Stomach smooth muscle (tissue), 2 donors: ENCODE measurements at regions not wholly inside any gene's neighbourhood (a gene's known extent, or its start where the extent isn't known, plus 50 kb on each side); places are given as distances from the start of the nearest gene placed in this dataset.
"Not testable (repeated sequence)": the region's sequence is repeated elsewhere in the genome, so short reads cannot be mapped to it uniquely, and the experiment has no call there.

Experiments
- H3K27ac ChIP-seq: one replicate; pipeline ENCODE4 v1.7.0; 2013; ENCODE audit warnings: mild to moderate bottlenecking, low read length, inconsistent platforms
- H3K27me3 ChIP-seq, 2 donors: one replicate each; pipeline ENCODE4 v1.7.0; 2013; ENCODE audit warnings: low read length in 2 of 2; ENCODE audit not compliant: insufficient read depth in 2 of 2, control insufficient read depth in 1 of 2
- H3K36me3 ChIP-seq, 2 donors: one replicate each; pipeline ENCODE4 v1.7.0; 2013; ENCODE audit warnings: low read length in 2 of 2; ENCODE audit not compliant: control insufficient read depth in 2 of 2, insufficient read depth in 2 of 2
- H3K4me1 ChIP-seq: one replicate; pipeline ENCODE4 v1.7.0; 2013; ENCODE audit warnings: low read length; ENCODE audit not compliant: control insufficient read depth, insufficient read depth
- H3K4me3 ChIP-seq, 2 donors: one replicate each; pipeline ENCODE4 v1.7.0; 2013; ENCODE audit warnings: low read length in 2 of 2
- H3K9ac ChIP-seq, 2 donors: one replicate each; pipeline ENCODE4 v1.7.0; 2013; ENCODE audit warnings: low read length in 2 of 2, mild to moderate bottlenecking in 1 of 2
- H3K9me3 ChIP-seq, 2 donors: one replicate each; pipeline ENCODE4 v1.7.0; 2013; ENCODE audit warnings: low read length in 2 of 2; ENCODE audit not compliant: control insufficient read depth in 2 of 2
- donor health status: healthy.
- donor health status: Pancreatic carcinoma.

DNA sequence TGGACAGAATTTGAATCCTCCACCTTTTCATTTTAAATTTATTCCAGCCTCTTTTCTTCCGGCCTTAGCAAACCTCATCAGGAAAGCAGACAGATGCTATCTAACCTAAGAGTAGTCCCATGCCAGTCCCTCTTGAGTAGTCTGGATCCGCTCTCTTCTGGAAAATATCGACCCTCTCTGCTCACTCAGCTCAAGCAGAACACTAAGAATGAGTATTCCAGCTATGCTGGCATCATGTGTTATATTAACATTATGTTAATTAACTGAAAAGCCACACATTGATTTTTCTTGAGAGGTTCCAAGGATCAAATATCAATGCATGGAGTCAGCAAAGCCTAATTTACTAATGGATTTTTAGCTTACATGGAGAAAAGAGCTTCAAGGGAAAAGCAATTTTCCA lies 161.4 kb downstream of the ID4 start:
- Histone ChIP-seq H3K4me1 (no peaks in the 10 kb centered on the region), H3K4me3 (no peak overlapping the region)

DNA sequence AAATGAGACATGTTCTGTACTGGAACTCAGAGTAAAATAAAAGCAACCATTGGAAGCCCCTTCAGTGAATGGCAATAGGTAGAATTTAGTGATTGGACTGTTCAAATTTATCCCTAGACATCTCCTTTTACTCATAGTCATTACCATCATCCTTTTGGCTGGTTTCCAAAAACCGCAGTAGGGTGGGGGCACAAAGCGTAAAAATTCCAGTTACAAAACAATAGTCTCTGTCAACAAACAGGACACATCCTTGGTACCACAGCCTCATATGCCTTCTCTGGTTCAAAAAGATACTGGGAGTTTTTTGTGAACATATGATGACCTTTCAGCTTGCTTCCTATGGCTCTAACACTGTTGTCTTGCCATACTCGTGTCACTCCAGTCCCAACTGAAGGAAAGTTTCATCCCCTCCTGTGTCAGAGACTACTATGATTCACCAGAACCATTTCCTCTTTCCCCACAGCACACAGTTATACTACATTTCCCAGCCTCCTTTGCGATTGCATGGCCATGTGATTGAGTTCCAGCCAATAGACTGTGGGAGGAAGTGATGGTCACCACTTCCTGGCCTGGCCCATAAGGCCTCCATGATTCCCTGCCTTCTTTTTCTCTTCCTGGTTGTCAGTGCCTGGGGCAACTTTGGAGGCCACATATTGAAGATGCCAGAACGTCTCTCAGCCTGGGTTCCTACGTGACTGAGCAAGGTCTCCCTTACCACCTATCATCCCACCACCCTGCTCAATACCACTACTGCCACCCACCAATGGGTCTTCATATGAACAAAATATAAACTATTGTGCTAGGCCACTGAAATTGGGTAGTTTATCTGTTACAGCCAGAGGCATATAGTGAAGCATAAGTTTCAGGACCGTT lies 162.4 kb downstream of the ID4 start:
- Histone ChIP-seq H3K4me3 (no peak overlapping the region), H3K36me3 (no peaks in the 10 kb centered on the region), H3K4me1 (no peaks in the 10 kb centered on the region), H3K9ac (no peak overlapping the region), H3K9me3 (no peaks in the 10 kb centered on the region), H3K27me3 (no peaks in the 10 kb centered on the region), H3K27ac (no peak overlapping the region)

More for the DNA sequence above, 161.4 kb downstream of the ID4 start:
- H3K9ac ChIP-seq, result no peak overlapping the region
- no peaks in the 10 kb centered on the region for H3K36me3 ChIP-seq
- no peaks in the 10 kb centered on the region for H3K9me3 ChIP-seq
- no peak overlapping the region for H3K27ac ChIP-seq
- no peaks in the 10 kb centered on the region for H3K27me3 ChIP-seq

DNA sequence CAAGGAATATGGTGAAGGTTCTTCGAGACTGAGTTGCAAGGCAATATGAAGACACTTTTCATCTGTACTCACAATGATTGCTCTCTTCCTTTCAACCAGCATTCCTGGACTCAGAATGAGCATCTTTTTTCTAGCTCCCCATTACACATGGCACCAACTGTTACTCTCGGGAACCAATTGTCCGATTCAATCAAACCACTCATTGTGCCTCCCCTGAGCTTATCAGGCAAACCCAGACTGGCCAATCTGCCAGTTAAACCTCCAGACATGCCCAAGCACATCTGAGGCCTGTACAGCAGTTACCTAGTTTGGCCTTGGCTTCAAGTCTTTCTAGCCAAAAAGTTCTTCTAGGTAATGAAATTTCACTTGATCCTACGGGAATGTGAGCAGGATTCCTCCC lies 164.1 kb downstream of the ID4 start:
- no peaks in the 10 kb centered on the region for H3K4me1 ChIP-seq
- no peaks in the 10 kb centered on the region for H3K36me3 ChIP-seq
- no peaks in the 10 kb centered on the region for H3K27me3 ChIP-seq
- H3K4me3 ChIP-seq, result no peak overlapping the region
- no peak overlapping the region for H3K9ac ChIP-seq
- no peak overlapping the region for H3K27ac ChIP-seq
- no peaks in the 10 kb centered on the region for H3K9me3 ChIP-seq

DNA sequence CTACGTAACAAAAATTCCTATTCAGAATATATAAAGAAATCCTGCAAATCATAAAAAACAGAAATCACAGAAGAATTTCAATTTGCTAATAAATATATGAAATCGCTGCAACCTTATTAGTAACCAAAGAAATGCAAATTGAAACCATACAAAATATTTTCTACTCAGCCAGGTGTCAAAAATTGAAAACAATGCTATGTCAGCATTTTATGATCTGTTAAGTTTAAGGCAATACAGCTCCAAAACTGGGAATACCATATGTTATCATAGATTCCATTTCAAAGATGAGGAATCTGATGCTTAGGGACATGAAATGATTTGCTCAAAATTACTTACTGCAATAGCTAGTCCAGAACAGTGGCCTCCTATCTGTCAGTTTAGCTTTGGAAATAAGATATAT lies 168.9 kb downstream of the ID4 start:
- H3K4me3 ChIP-seq, result no peak overlapping the region
- no peak overlapping the region for H3K9ac ChIP-seq
- H3K36me3 ChIP-seq, result no peaks in the 10 kb centered on the region
- no peaks in the 10 kb centered on the region for H3K27me3 ChIP-seq
- H3K4me1 ChIP-seq, result no peaks in the 10 kb centered on the region
- no peaks in the 10 kb centered on the region for H3K9me3 ChIP-seq
- H3K27ac ChIP-seq, result no peak overlapping the region

DNA sequence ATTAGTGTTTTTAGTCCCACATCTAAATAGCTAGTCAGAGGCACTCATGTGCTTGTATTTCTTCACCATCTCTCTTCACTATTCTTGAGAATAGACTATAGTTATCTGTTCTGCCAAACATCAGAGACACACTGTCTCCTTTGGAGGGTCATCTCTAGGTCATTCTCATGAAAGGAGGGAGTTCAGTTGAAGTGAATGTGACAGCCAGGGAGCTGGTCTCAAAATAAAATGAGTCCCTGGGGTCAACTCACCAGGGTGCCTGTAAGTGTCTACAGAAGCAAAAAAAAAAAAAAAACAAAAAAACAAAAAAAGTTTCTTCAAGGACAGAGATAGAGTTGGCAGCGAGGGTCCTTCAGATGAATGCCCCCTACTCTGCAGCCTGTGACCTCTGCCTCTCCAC lies 171.0 kb downstream of the ID4 start:
- Histone ChIP-seq H3K4me3 (no peak overlapping the region), H3K36me3 (no peaks in the 10 kb centered on the region), H3K27ac (no peak overlapping the region), H3K9ac (no peak overlapping the region), H3K9me3 (no peaks in the 10 kb centered on the region), H3K27me3 (no peaks in the 10 kb centered on the region), H3K4me1 (no peaks in the 10 kb centered on the region)

DNA sequence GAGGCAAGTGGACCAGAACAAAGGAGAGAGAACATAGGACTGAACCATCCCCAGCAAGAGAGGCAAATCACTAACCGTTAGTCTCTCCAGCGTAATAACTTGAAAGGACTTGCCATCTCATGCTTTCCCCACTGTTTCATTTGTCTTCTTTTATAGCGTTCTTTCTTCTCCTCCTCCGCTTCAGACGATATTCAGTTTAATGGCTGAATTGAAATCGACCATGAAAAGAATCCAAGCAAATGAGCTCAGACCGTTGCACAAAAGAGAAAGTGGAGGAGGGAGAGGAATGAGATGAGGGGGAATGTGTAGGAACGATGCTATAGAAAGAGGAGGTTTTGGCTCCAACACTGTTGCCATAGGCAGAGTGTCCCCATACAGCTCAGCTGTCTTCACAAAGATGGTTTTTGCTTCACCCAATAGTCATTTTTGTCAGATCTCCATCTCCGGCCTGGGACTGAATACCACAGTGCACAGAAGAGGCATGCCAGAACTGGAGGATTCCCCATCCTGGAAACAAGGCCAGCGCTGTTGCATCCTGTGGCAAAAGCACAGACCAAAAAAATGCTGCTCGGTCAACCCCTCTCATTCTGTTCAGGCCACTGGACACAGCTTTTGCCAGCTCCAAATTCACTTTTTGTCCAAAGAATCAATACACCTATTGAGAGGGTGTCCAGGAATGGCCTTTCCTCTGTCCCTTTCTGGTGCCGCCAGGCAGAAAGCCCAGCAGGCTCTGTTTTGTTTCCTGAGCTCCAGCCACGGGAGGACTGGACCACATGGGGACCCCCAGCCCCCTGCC lies 176.1 kb downstream of the ID4 start:
- H3K27ac ChIP-seq, result no peak overlapping the region
- no peaks in the 10 kb centered on the region for H3K27me3 ChIP-seq
- no peaks in the 10 kb centered on the region for H3K9me3 ChIP-seq
- no peaks in the 10 kb centered on the region for H3K4me1 ChIP-seq
- H3K36me3 ChIP-seq, result no peaks in the 10 kb centered on the region
- H3K4me3 ChIP-seq, result no peak overlapping the region
- no peak overlapping the region for H3K9ac ChIP-seq

DNA sequence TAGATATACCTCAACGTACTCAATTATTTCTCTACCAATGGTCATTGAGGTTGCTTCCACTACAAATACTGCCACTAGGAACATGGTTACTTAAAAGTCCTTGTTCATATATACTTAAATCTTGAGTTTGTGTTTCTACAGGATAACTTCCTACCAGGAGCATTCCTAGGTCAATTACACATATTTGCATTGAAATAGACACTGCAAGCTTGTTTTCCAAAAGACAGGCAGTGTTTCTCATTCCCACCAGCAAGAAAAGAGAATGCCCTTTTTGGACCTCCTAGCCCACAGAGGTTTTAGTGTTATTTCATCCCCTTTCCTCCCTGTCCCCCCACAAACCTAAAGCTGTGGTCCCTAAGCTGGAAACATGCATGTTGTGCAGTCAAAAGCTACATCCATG lies 177.3 kb downstream of the ID4 start:
- Histone ChIP-seq H3K27me3 (no peaks in the 10 kb centered on the region), H3K9me3 (no peaks in the 10 kb centered on the region), H3K27ac (no peak overlapping the region), H3K4me1 (no peaks in the 10 kb centered on the region), H3K9ac (no peak overlapping the region), H3K4me3 (no peak overlapping the region), H3K36me3 (no peaks in the 10 kb centered on the region)

DNA sequence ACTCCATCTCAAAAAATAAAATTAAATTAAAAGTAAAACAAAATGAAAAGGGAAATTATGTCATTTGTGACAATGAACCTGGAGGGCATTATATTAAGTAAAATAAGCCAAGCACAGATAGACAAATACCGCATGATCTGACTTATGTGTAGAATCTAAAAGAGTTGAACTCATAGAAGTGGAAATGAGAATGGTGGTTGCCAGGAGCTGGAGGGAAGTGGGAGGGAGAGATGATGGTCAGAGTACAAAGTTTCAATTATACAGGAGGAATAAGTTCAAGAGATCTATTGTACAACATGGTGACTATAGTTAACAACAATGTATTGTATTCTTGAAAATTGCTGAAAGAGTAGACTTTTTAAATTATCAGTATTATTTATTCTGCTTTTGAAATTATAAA lies 183.4 kb downstream of the ID4 start:
- peaks cover 0 to 3% of the 10 kb centered on the region in 2 donors for H3K27me3 ChIP-seq
- no peaks in the 10 kb centered on the region for H3K9me3 ChIP-seq
- H3K9ac ChIP-seq, result no peak overlapping the region
- no peak overlapping the region for H3K27ac ChIP-seq
- H3K4me3 ChIP-seq, result no peak overlapping the region
- H3K36me3 ChIP-seq, result no peaks in the 10 kb centered on the region
- H3K4me1 ChIP-seq, result no peaks in the 10 kb centered on the region

DNA sequence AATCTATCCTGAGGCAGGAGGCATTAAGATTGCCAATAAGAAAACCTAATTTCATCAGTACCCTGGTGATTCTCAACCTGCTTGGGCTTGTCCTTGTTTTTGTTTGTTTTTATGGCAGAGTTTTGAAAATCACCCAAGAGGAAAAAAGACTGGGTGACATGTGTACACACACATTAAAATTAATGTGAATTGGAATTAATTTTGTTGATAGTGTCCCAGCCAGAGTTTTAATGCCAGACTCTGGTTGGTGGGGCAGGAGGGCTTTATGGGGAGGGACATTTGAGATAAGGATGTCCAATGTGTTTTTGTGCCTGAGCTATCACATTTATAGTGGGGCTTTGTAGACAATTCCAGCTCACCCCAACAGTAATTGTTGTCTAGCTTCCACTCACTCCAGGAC lies 184.6 kb downstream of the ID4 start:
- H3K27ac ChIP-seq, result no peak overlapping the region
- peaks cover 0 to 3% of the 10 kb centered on the region in 2 donors for H3K27me3 ChIP-seq
- H3K9ac ChIP-seq, result no peak overlapping the region
- no peak overlapping the region for H3K4me3 ChIP-seq
- H3K36me3 ChIP-seq, result no peaks in the 10 kb centered on the region
- H3K4me1 ChIP-seq, result no peaks in the 10 kb centered on the region
- H3K9me3 ChIP-seq, result no peaks in the 10 kb centered on the region

DNA sequence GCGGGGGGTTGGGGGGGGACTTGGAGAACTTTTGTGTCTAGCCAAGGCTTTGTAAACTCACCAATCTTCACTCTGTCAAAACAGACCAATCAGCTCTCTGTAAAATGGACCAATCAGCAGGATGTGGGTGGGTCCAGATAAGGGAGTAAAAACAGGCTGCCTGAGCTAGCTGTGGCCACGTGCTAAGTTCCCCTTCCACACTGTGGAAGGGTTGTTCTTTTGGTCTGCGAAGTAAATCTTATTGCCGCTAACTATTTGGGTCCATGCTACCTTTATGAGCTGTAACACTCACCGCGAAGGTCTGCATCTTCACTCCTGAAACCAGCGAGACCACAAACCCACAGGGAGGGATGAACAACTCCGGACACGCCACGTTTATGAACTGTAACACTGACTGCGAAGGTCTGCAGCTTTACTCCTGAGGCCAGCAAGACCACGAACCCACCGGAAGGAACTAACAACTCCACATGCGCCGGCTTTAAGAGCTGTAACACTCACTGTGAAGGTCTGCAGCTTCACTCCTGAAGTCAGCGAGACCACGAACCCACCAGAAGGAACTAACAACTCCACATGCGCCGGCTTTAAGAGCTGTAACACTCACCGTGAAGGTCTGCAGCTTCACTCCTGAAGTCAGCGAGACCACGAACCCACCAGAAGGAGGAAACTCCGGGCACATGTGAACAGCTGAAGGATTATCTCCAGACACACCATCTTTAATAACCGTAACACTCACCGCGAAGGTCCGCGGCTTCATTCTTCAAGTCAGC lies 186.6 kb downstream of the ID4 start:
- H3K27me3 ChIP-seq, H3K4me1 ChIP-seq, H3K4me3 ChIP-seq, H3K27ac ChIP-seq, H3K9me3 ChIP-seq, H3K36me3 ChIP-seq, H3K9ac ChIP-seq: not testable (repeated sequence)
